Esophagus squamous epithelium (tissue), 4 donors: ENCODE measurements at regions not wholly inside any gene's neighbourhood (a gene's known extent, or its start where the extent isn't known, plus 50 kb on each side); places are given as distances from the start of the nearest gene placed in this dataset.

Source experiments
- CTCF ChIP-seq, 6 experiments: fragments of 450-650 bp in 4 of 6; fragments of 200-600 bp in 2 of 6; sonication (generic) in 2 of 6; IDR thresholded peaks; one replicate each; pipeline ENCODE4 v1.5.1; 2016 to 2019; ENCODE audit warnings: antibody characterized with exemption in 6 of 6, mild to moderate bottlenecking in 4 of 6, moderate library complexity in 4 of 6
- POLR2A ChIP-seq, 4 donors: fragments of 450-650 bp; IDR thresholded peaks; one replicate each; pipeline ENCODE4 v1.6.1; 2017; ENCODE audit warnings: antibody characterized with exemption in 4 of 4, mild to moderate bottlenecking in 4 of 4, moderate library complexity in 3 of 4

GRCh38 chr7:80319461-80319860, 184.8 kb downstream of the GNAI1 start:
- no peak for TF ChIP-seq POLR2A (IDR thresholded peaks at IDR 0.05)
- no peak for TF ChIP-seq CTCF (IDR thresholded peaks at IDR 0.05)
